Neuronal stem cell (in vitro differentiated cells): ENCODE measurements at regions not wholly inside any gene's neighbourhood (a gene's known extent, or its start where the extent isn't known, plus 50 kb on each side); places are given as distances from the start of the nearest gene placed in this dataset.
"Not testable (repeated sequence)": the region's sequence is repeated elsewhere in the genome, so short reads cannot be mapped to it uniquely, and the experiment has no call there.

Experiments
- DNase-seq: peaks from one replicate; pipeline ENCODE4 v3.0.0-alpha.2; 2013; ENCODE audit warnings: low spot score
- H2AFZ ChIP-seq: one replicate; pipeline ENCODE4 v1.6.1; 2013; ENCODE audit warnings: mild to moderate bottlenecking, low read length, inconsistent platforms
- H2AK5ac ChIP-seq: 2 replicates; pipeline ENCODE4 v1.6.1; 2013; ENCODE audit warnings: low read depth, mild to moderate bottlenecking, inconsistent platforms, low read length, moderate library complexity, mixed read lengths
- H2BK120ac ChIP-seq: 2 replicates; pipeline ENCODE4 v1.6.1; 2013; ENCODE audit warnings: low read depth, mild to moderate bottlenecking, inconsistent platforms, low read length, moderate library complexity, mixed read lengths
- H2BK12ac ChIP-seq: one replicate; pipeline ENCODE4 v1.6.1; 2013; ENCODE audit warnings: low read length, inconsistent platforms
- H2BK15ac ChIP-seq: 2 replicates; pipeline ENCODE4 v1.6.1; 2013; ENCODE audit warnings: mild to moderate bottlenecking, low read length, inconsistent platforms, mixed read lengths
- H2BK5ac ChIP-seq: one replicate; pipeline ENCODE4 v1.6.1; 2013; ENCODE audit warnings: inconsistent platforms, mild to moderate bottlenecking, low read length, moderate library complexity
- H3K14ac ChIP-seq: one replicate; pipeline ENCODE4 v1.6.1; 2013; ENCODE audit warnings: low read length, inconsistent platforms
- H3K18ac ChIP-seq: 2 replicates; pipeline ENCODE4 v1.6.1; 2013; ENCODE audit warnings: low read length, inconsistent platforms
- H3K23ac ChIP-seq: 2 replicates; pipeline ENCODE4 v1.6.1; 2013; ENCODE audit warnings: low read depth, mild to moderate bottlenecking, mixed read lengths, low read length, inconsistent platforms; ENCODE audit not compliant: poor library complexity
- H3K27ac ChIP-seq: replicated peaks from 3 replicates; pipeline ENCODE4 v1.5.1; 2013; ENCODE audit warnings: low read length, inconsistent platforms
- H3K27me3 ChIP-seq, 3 experiments: 2 replicates each; pipeline ENCODE4 v1.6.1; 2013; ENCODE audit warnings: low read length in 3 of 3, mild to moderate bottlenecking in 2 of 3, inconsistent platforms in 1 of 3, low read depth in 1 of 3, mixed read lengths in 1 of 3, moderate library complexity in 1 of 3; ENCODE audit not compliant: control insufficient read depth in 3 of 3, insufficient read depth in 3 of 3
- H3K36me3 ChIP-seq, 2 donors: replicated peaks in 1 of 2; 2 replicates each; pipeline ENCODE4 v1.6.1; 2013; ENCODE audit warnings: low read length in 2 of 2; ENCODE audit not compliant: control insufficient read depth in 2 of 2, insufficient read depth in 2 of 2
- H3K4ac ChIP-seq: 2 replicates; pipeline ENCODE4 v1.6.1; 2013; ENCODE audit warnings: inconsistent platforms, mild to moderate bottlenecking, low read length, moderate library complexity
- H3K4me1 ChIP-seq, 2 donors: 1 replicate in 1 of 2; 2 replicates in 1 of 2; pipeline ENCODE4 v1.6.1; 2013; ENCODE audit warnings: low read length in 2 of 2, low read depth in 1 of 2; ENCODE audit not compliant: control insufficient read depth in 2 of 2, insufficient read depth in 1 of 2
- H3K4me2 ChIP-seq: one replicate; pipeline ENCODE4 v1.6.1; 2013; ENCODE audit warnings: mild to moderate bottlenecking, low read length, inconsistent platforms; ENCODE audit not compliant: insufficient read depth, poor library complexity, severe bottlenecking
- H3K4me3 ChIP-seq, 2 donors: 2 replicates each; pipeline ENCODE4 v1.5.1; 2013; ENCODE audit warnings: low read length in 2 of 2, mild to moderate bottlenecking in 2 of 2, inconsistent platforms in 1 of 2, moderate library complexity in 1 of 2
- H3K79me1 ChIP-seq: one replicate; pipeline ENCODE4 v1.6.1; 2013; ENCODE audit warnings: low read depth, mild to moderate bottlenecking, inconsistent platforms, low read length, moderate library complexity
- H3K9ac ChIP-seq: one replicate; pipeline ENCODE4 v1.6.1; 2013; ENCODE audit warnings: mild to moderate bottlenecking, low read depth, low read length, inconsistent platforms; ENCODE audit not compliant: poor library complexity
- H3K9me3 ChIP-seq, 2 donors: replicated peaks in 1 of 2; 2 replicates each; pipeline versions ENCODE3 to v1.6.1; 2013; ENCODE audit warnings: low read length in 2 of 2, mild to moderate bottlenecking in 2 of 2, inconsistent platforms in 1 of 2, low read depth in 1 of 2, mixed read lengths in 1 of 2, moderate library complexity in 1 of 2; ENCODE audit not compliant: control insufficient read depth in 2 of 2, insufficient read depth in 1 of 2
- H4K8ac ChIP-seq: one replicate; pipeline ENCODE4 v1.6.1; 2013; ENCODE audit warnings: low read depth, mild to moderate bottlenecking, inconsistent platforms, low read length, moderate library complexity
- H4K91ac ChIP-seq: one replicate; pipeline ENCODE4 v1.6.1; 2013; ENCODE audit warnings: low read length, low read depth, mild to moderate bottlenecking, inconsistent platforms; ENCODE audit not compliant: poor library complexity
- WGBS, 2 donors: extraction: QIAGEN DNeasy Blood & Tissue Kit; methylation state at CpG; one replicate each; pipeline ENCODE4 v1.1.7; 2013; ENCODE audit warnings: missing lambda C conversion rate in 2 of 2, mixed read lengths in 1 of 2; ENCODE audit not compliant: insufficient read length in 2 of 2, insufficient replicate concordance in 1 of 2; ENCODE audit errors: extremely low coverage in 2 of 2; 5-methylcytosine and 5-hydroxymethylcytosine counted together

DNA sequence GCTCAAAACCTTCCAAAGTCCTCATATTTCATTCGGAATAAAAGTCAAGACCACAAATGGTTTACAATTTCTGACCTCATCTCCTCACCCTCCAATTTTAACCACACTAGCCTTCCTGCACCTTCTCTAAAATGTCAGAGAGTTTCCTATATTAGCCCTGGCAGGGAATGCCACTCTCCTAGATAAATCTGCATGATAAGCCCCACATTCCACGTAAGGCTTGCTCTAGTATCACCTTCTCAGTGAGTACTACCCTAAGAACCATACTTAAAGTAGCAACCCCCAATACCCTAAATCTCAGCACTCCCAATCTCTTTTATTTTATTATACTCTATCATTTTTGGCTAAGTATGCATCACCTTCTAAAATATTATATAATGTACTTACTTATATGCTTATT lies 100.5 kb upstream of the SLITRK5 start:
- Histone ChIP-seq H3K18ac (no peak overlapping the region), H3K27ac (no peak overlapping the region), H3K79me1 (no peaks in the 10 kb centered on the region), H3K4ac (no peak overlapping the region), H2BK12ac (no peak overlapping the region), H3K4me1 (no peaks in the 10 kb centered on the region), H4K91ac (no peak overlapping the region), H2BK5ac (no peak overlapping the region), H3K4me2 (no peak overlapping the region), H3K36me3 (no peaks in the 10 kb centered on the region), H2AFZ (no peak overlapping the region), H2BK120ac (no peak overlapping the region), H3K27me3 (no peaks in the 10 kb centered on the region), H3K4me3 (no peak overlapping the region), H2BK15ac (no peak overlapping the region), H2AK5ac (no peak overlapping the region), H3K9me3 (no peaks in the 10 kb centered on the region), H3K23ac (no peak overlapping the region), H3K9ac (no peak overlapping the region), H4K8ac (no peak overlapping the region), H3K14ac (no peak overlapping the region)
- WGBS, 2 donors: no CpG with 5 or more reads among the region's 2 CpGs
- no peak for DNase-seq

DNA sequence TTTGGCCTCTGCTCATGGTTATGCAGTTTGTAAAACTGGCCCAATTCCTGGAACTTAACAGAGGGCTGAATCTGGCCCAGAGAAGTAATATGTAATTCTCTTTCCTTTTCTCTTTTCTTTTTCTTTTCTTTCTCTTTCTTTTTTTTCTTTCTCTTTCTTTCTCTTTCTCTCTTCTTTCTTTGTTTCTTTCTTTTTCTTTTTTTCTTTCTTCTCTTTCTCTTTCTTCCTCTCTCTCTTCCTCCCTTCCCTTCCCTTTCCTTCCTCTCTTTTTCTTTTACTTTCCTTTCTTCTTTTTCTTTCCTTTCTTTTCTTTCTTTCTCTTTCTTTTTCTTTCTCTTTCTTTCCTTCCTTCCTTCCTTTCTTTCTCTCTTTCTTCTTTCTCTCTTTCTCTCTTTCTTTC lies 88.8 kb upstream of the SLITRK5 start:
- H3K27ac ChIP-seq: no peak overlapping the region
- no peak overlapping the region for H3K4me3 ChIP-seq
- no peak overlapping the region for H3K23ac ChIP-seq
- no peaks in the 10 kb centered on the region for H3K79me1 ChIP-seq
- no peak overlapping the region for H2BK5ac ChIP-seq
- no peak overlapping the region for H2AFZ ChIP-seq
- no peak overlapping the region for H2BK120ac ChIP-seq
- H2AK5ac ChIP-seq: no peak overlapping the region
- H3K4ac ChIP-seq: no peak overlapping the region
- no peaks in the 10 kb centered on the region for H3K9me3 ChIP-seq
- H2BK15ac ChIP-seq: no peak overlapping the region
- DNase-seq: no peak
- no peak overlapping the region for H3K4me2 ChIP-seq
- H4K91ac ChIP-seq: no peak overlapping the region
- no peaks in the 10 kb centered on the region for H3K4me1 ChIP-seq
- no peak overlapping the region for H4K8ac ChIP-seq
- no peak overlapping the region for H3K14ac ChIP-seq
- H3K9ac ChIP-seq: no peak overlapping the region
- H3K27me3 ChIP-seq: no peaks in the 10 kb centered on the region
- no peaks in the 10 kb centered on the region for H3K36me3 ChIP-seq
- H2BK12ac ChIP-seq: no peak overlapping the region
- H3K18ac ChIP-seq: no peak overlapping the region

DNA sequence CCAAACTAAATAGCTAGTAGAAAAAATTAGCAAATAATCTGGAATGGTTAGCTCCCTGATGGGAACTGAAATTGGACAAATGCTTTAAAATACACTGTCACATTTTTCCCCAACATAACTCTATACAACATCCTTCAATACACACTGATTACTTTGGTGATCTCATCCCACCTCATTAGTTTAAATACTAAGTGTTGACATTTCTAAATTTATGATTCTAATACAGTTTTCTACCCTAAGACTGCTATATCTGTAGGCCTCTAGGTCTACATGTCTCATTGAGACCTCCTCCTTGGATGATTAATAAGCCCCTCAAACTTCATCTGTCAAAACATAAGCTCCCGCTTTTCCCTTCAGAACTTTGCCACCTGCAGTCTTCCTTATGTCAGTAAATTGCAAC lies 80.7 kb upstream of the SLITRK5 start:
- Histone ChIP-seq H3K4ac (no peak overlapping the region), H3K4me1 (no peaks in the 10 kb centered on the region), H3K79me1 (no peaks in the 10 kb centered on the region), H3K36me3 (no peaks in the 10 kb centered on the region), H3K23ac (no peak overlapping the region), H4K8ac (no peak overlapping the region), H2AFZ (no peak overlapping the region), H2BK120ac (no peak overlapping the region), H2BK5ac (no peak overlapping the region), H3K9me3 (no peaks in the 10 kb centered on the region), H2BK15ac (no peak overlapping the region), H4K91ac (no peak overlapping the region), H3K27me3 (no peaks in the 10 kb centered on the region), H3K9ac (no peak overlapping the region), H3K18ac (no peak overlapping the region), H3K14ac (no peak overlapping the region), H3K4me3 (no peak overlapping the region), H2AK5ac (no peak overlapping the region), H2BK12ac (no peak overlapping the region), H3K4me2 (no peak overlapping the region), H3K27ac (no peak overlapping the region)
- DNase-seq: no peak
- WGBS, 2 donors: no CpG with 5 or more reads among the region's 1 CpG

DNA sequence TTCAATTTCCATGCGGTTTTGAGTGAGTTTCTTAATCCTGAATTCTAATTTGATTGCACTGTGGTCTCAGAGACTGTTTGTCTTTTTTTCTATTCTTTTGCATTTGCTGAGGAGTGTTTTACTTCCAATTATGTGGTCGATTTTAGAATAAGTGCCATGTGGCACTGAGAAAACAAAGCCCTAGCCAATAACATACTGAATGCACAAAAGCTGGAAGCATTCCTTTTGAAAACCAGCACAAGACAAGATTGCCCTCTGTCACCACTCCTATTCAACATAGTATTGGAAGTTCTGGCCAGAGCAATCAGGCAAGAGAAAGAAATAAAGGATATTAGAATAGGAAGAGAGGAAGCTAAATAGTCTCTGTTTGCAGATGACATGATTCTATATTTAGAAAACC lies 66.7 kb upstream of the SLITRK5 start:
- not testable (repeated sequence) for H3K9me3 ChIP-seq, H3K36me3 ChIP-seq, H2AFZ ChIP-seq, H3K27me3 ChIP-seq, H3K9ac ChIP-seq, H3K23ac ChIP-seq, H4K91ac ChIP-seq, H3K14ac ChIP-seq, H2BK5ac ChIP-seq, H3K4me1 ChIP-seq, H3K4ac ChIP-seq, H3K79me1 ChIP-seq, H4K8ac ChIP-seq, H2AK5ac ChIP-seq, H2BK120ac ChIP-seq, H2BK12ac ChIP-seq, H3K4me2 ChIP-seq, H3K18ac ChIP-seq, H2BK15ac ChIP-seq, H3K4me3 ChIP-seq, H3K27ac ChIP-seq, DNase-seq
- no CpG with 5 or more reads among the region's 2 CpGs for WGBS, 2 donors
